ENCODE measurements at regions not wholly inside any gene's neighbourhood (a gene's known extent, or its start where the extent isn't known, plus 50 kb on each side); places are given as distances from the start of the nearest gene placed in this dataset.

- TF ChIP-seq EZH2 (conservative IDR thresholded peaks at IDR 0.05; ENCODE audit: low read depth, low read length): no peak
- no peak for TF ChIP-seq CTCF (CRISPR knock-in tag; IDR thresholded peaks at IDR 0.05)
- TF ChIP-seq KLF16 (CRISPR knock-in tag; IDR thresholded peaks at IDR 0.05): no peak
Measured at GRCh38 chr6:115712291-115712961, 348.3 kb downstream of the FRK start.

Measured in HepG2 (cell line).